ENCODE measurements at regions not wholly inside any gene's neighbourhood (a gene's known extent, or its start where the extent isn't known, plus 50 kb on each side); places are given as distances from the start of the nearest gene placed in this dataset.

DNA sequence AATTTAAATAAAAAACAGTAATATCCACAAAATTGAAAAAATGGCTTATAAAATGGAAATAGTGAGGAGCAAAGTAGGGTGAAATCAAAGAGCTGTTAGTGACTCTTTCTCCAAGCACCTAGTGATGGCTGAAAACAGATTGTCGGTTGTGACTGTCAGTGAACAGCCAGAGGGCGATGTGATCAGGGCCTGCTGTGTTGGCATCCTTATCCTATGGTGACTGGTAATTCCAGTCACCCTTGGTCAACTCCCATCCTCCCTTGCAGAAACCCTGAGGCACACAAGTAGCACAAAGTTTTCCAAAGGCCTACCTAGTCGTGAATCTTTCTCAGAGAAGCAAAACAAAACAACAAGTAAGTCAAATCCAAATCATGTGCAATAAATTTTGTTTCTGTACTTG is 599.8 kb upstream of the CXADR start:
- intact Hi-C loops (cut with DNase I; ENCODE audit: low total_unique reads) (no loop called here), in situ Hi-C loops (cut with MboI; ENCODE audit: low sequenced_read_pairs in 4 of 4) (no loop called here)
- peaks cover 0 to 13% of the 10 kb centered on the region in 2 donors for H3K4me1 ChIP-seq
- H3K27me3 ChIP-seq = no peaks in the 10 kb centered on the region
- no peak overlapping the region for H3K27ac ChIP-seq
- no peak for ATAC-seq
- TF ChIP-seq, protein P1, sequence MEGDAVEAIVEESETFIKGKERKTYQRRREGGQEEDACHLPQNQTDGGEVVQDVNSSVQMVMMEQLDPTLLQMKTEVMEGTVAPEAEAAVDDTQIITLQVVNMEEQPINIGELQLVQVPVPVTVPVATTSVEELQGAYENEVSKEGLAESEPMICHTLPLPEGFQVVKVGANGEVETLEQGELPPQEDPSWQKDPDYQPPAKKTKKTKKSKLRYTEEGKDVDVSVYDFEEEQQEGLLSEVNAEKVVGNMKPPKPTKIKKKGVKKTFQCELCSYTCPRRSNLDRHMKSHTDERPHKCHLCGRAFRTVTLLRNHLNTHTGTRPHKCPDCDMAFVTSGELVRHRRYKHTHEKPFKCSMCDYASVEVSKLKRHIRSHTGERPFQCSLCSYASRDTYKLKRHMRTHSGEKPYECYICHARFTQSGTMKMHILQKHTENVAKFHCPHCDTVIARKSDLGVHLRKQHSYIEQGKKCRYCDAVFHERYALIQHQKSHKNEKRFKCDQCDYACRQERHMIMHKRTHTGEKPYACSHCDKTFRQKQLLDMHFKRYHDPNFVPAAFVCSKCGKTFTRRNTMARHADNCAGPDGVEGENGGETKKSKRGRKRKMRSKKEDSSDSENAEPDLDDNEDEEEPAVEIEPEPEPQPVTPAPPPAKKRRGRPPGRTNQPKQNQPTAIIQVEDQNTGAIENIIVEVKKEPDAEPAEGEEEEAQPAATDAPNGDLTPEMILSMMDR (IDR thresholded peaks at IDR 0.05 in 4 of 5, conservative IDR thresholded peaks at IDR 0.05 in 1 of 5) = no peak
- TF ChIP-seq POLR2A (IDR thresholded peaks at IDR 0.05) = no peak
- no peak for DNase-seq
- no peaks in the 10 kb centered on the region for H3K36me3 ChIP-seq
- no peaks in the 10 kb centered on the region for H3K9me3 ChIP-seq
- no peak overlapping the region for H3K4me3 ChIP-seq

DNA sequence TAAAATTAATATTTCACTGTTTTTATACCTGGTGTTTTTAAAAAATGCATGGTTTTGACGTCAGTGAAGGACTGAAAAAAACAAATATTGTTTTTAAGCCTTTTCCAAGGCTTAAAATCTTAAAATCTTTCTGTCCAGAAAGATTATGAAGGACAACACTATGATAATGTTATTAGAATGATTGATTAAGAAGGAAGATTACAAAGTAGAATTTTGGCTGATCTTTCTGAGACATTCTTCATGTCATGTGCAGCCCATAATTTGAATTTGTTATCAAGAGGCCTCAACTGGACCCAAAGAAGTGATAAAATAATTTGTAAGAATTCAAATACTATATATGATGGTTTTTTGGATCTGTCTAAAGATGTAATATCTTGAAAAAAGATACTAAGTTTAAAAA is 584.4 kb upstream of the CXADR start:
- intact Hi-C loops (cut with DNase I; ENCODE audit: low total_unique reads) = no loop called here
- in situ Hi-C loops (cut with MboI; ENCODE audit: low sequenced_read_pairs in 4 of 4) = no loop called here
- DNase-seq = no peak

DNA sequence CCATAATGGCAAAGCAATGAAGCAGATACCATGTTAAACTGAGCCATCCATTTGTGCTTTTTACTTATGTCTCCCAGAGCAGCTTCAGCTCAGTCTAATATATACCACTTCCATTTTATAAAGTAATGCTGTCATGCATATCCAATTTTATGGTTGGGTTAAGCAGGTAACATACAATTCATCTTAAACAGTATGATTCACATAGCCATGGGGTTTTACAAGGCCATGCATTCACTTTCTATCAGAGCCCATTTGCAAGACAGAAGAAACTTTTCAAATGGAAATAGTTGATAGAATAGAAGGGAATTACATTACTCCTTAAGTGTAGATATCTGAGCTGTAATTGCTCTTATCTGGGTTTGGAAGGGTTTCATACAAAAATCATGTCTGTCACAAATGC is 580.5 kb upstream of the CXADR start:
- ATAC-seq (no peak), DNase-seq (no peak)
- H3K36me3 ChIP-seq = no peaks in the 10 kb centered on the region
- TF ChIP-seq, protein P1 (IDR thresholded peaks at IDR 0.05 in 4 of 5, conservative IDR thresholded peaks at IDR 0.05 in 1 of 5) = no peak
- no peak for TF ChIP-seq POLR2A (IDR thresholded peaks at IDR 0.05)
- intact Hi-C loops (cut with DNase I; ENCODE audit: low total_unique reads) (no loop called here), in situ Hi-C loops (cut with MboI; ENCODE audit: low sequenced_read_pairs in 4 of 4) (loop anchor here in 1 of 4 donors (10.0 kb wide), 1 partner anchor 58 kb away; no protein-coding TSS in a partner anchor)
- H3K4me1 ChIP-seq = no peaks in the 10 kb centered on the region
- H3K9me3 ChIP-seq = no peaks in the 10 kb centered on the region
- H3K27ac ChIP-seq = no peak overlapping the region
- no peak overlapping the region for H3K4me3 ChIP-seq
- H3K27me3 ChIP-seq = no peaks in the 10 kb centered on the region

More for the DNA sequence above, 584.4 kb upstream of the CXADR start:
- Histone ChIP-seq H3K27me3 (no peaks in the 10 kb centered on the region), H3K36me3 (no peaks in the 10 kb centered on the region), H3K4me1 (no peaks in the 10 kb centered on the region), H3K27ac (no peak overlapping the region), H3K4me3 (no peak overlapping the region), H3K9me3 (no peaks in the 10 kb centered on the region)
- no peak for ATAC-seq
- TF ChIP-seq POLR2A (IDR thresholded peaks at IDR 0.05) = no peak
- TF ChIP-seq, protein P1 (IDR thresholded peaks at IDR 0.05 in 4 of 5, conservative IDR thresholded peaks at IDR 0.05 in 1 of 5) = no peak

DNA sequence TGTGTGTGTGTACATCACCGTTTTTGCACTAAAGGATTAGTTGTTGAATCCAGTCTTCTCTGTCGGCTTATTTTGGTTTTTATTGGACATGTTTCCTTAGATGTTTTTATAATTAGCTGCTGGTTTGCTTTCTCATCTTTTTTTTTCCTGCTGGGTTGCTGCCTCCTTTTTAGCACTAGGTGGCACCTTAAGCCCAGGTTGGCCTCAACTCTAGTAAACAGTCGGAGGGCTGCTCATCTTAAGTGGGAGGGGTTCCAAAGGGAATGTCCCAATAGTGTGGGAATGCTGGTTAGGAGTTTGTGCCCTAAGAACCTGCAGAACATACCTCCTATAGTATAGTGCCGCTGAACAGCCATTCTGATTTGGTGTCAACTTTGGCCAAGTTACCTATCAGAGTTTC is 570.1 kb upstream of the CXADR start:
- in situ Hi-C loops (cut with MboI; ENCODE audit: low sequenced_read_pairs in 4 of 4) (no loop called here), intact Hi-C loops (cut with DNase I; ENCODE audit: low total_unique reads) (no loop called here)
- DNase-seq (no peak), ATAC-seq (no peak)
- no peaks in the 10 kb centered on the region for H3K36me3 ChIP-seq
- H3K9me3 ChIP-seq = no peaks in the 10 kb centered on the region
- H3K4me3 ChIP-seq = no peak overlapping the region
- no peaks in the 10 kb centered on the region for H3K4me1 ChIP-seq
- no peak for TF ChIP-seq POLR2A (IDR thresholded peaks at IDR 0.05)
- H3K27ac ChIP-seq = no peak overlapping the region
- H3K27me3 ChIP-seq = no peaks in the 10 kb centered on the region

DNA sequence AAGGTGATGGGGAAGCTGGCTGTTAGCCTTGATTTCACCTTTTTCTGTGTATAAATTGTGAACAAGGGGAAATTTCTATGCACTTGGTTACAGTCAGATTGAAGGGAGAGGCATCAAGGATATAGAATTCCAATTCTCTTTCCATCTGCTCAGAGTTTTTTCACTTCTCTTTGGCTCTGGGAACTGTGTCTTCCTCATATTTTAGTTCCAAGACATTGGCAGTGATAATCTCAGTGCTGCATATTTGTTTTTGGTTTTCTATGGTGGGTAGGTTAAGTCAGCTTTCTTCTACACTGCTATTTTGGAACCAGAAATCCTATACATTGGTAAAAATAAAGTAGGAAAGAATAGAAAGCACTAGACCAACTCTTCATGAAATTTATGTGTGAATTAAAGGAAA is 569.6 kb upstream of the CXADR start:
- intact Hi-C loops (cut with DNase I; ENCODE audit: low total_unique reads) (no loop called here), in situ Hi-C loops (cut with MboI; ENCODE audit: low sequenced_read_pairs in 4 of 4) (no loop called here)
- H3K27me3 ChIP-seq = no peaks in the 10 kb centered on the region
- TF ChIP-seq, protein P1 (IDR thresholded peaks at IDR 0.05 in 4 of 5, conservative IDR thresholded peaks at IDR 0.05 in 1 of 5) = no peak
- TF ChIP-seq POLR2A (IDR thresholded peaks at IDR 0.05) = no peak
- ATAC-seq = no peak
- no peak for DNase-seq
- H3K27ac ChIP-seq = no peak overlapping the region
- H3K36me3 ChIP-seq = no peaks in the 10 kb centered on the region
- H3K4me1 ChIP-seq = no peaks in the 10 kb centered on the region
- no peak overlapping the region for H3K4me3 ChIP-seq
- no peaks in the 10 kb centered on the region for H3K9me3 ChIP-seq

All from gastrocnemius medialis (tissue), 4 donors.